ENCODE measurements at regions not wholly inside any gene's neighbourhood (a gene's known extent, or its start where the extent isn't known, plus 50 kb on each side); places are given as distances from the start of the nearest gene placed in this dataset.
"Not testable (repeated sequence)": the region's sequence is repeated elsewhere in the genome, so short reads cannot be mapped to it uniquely, and the experiment has no call there.

DNA sequence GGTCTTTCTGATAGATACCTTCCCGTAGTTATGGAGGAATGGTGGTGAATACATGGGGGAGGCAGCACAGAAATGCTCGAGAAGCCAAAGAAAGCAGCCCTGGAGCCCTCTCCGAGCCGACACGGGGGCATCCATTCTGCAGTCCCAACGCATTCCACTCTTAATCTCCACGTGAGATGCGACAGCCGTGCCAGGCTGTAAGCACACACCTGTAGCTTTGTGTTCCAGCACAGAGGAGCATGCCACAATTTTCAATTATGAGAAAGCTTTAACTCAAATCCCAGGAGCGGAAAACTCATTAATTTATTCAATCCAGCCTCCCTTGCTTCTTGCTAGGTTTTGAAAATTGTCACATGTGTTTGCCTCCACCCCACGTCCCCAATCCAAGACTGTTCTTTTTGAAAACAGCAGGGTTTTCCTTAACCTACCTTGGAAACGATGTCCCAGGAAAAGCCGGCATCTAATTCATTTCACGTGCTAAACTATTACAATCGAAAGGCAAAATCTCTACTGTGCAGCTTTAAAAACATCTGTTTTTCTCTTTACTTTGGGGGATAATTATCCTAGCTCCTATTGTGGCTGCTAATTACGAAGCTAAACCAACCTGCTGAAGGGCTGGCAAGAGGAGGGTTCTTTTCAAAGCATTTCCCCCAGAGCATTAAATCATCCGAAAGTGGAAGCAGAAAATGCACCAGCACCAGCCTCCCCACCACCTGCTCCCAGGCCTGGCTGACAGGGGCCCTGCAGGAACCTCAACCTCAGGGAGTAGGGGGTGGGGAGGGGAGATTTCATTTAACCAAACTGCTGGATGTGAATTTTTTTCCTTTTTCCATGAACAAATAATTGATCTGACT is 56.0 kb upstream of the CHST15 start:
- no peaks in the 10 kb centered on the region for H3K79me2 ChIP-seq (ENCODE audit: insufficient read depth, low read length)
- H3K23me2 ChIP-seq (ENCODE audit: insufficient read length, low read depth, low read length, poor library complexity, severe bottlenecking) = no peaks in the 10 kb centered on the region
- H3K9ac ChIP-seq (ENCODE audit: extremely low read depth, insufficient read length, low read length) = no peak overlapping the region
- H2AK5ac ChIP-seq (ENCODE audit: insufficient read length, low read length) = no peak overlapping the region
- H3K27ac Mint-ChIP-seq = no peak overlapping the region; a peak in 1 of 7 replicates
- H2BK15ac ChIP-seq (ENCODE audit: low read depth, low read length) = no peak overlapping the region
- DNase-seq = no peak
- H4K20me1 ChIP-seq (ENCODE audit: control insufficient read depth, insufficient read depth, insufficient read length) = no peaks in the 10 kb centered on the region
- no peak overlapping the region for H4K5ac ChIP-seq (ENCODE audit: insufficient read length, low read depth, low read length)
- H3K4me2 ChIP-seq (ENCODE audit: insufficient read depth, insufficient read length, low read length) = no peak overlapping the region
- H3K18ac ChIP-seq (ENCODE audit: insufficient read length, low read depth, low read length) = no peak overlapping the region
- peaks cover 27 to 35% of the 10 kb centered on the region in 2 experiments for H3K4me1 Mint-ChIP-seq
- H3K4me3 Mint-ChIP-seq = no peak overlapping the region
- H3K27ac ChIP-seq (ENCODE audit: insufficient read length, low read depth, low read length) = no peak overlapping the region
- H4K91ac ChIP-seq (ENCODE audit: insufficient read length, low read depth, low read length) = no peak overlapping the region
- no peak overlapping the region for H2BK12ac ChIP-seq (ENCODE audit: insufficient read length, low read depth, low read length)
- no peak overlapping the region for H4K8ac ChIP-seq (replicated peaks; ENCODE audit: insufficient read length, low read depth, low read length)
- no peak overlapping the region for H3K23ac ChIP-seq (ENCODE audit: insufficient read length, low read depth, low read length)
- no peaks in the 10 kb centered on the region for H3K9me3 ChIP-seq (ENCODE audit: control insufficient read depth, low read depth, low read length)
- H3K27me3 ChIP-seq (ENCODE audit: insufficient read depth, low read length) = no peaks in the 10 kb centered on the region; the same call in 1 of the 2 replicates
- no peak overlapping the region for H3K56ac ChIP-seq (ENCODE audit: insufficient read length, low read depth, low read length)
- H3K79me1 ChIP-seq (ENCODE audit: insufficient read depth, low read depth, low read length, poor library complexity, severe bottlenecking) = no peaks in the 10 kb centered on the region
- H3K27me3 Mint-ChIP-seq (ENCODE audit: low read depth) = peaks cover 3% of the 10 kb centered on the region
- H3K9me3 Mint-ChIP-seq = no peaks in the 10 kb centered on the region
- H3K4me1 ChIP-seq (ENCODE audit: insufficient read depth, low read length) = no peaks in the 10 kb centered on the region; the same call in 1 of the 2 replicates
- WGBS (ENCODE audit: extremely low coverage, insufficient read length, low lambda C conversion rate) = no CpG with 5 or more reads among the region's 17 CpGs
- H3T11ph ChIP-seq (ENCODE audit: low read length) = no peak overlapping the region
- no peak overlapping the region for H2BK5ac ChIP-seq (ENCODE audit: insufficient read length, low read length)
- no peak overlapping the region for H2AFZ ChIP-seq (ENCODE audit: low read length)
- no peak overlapping the region for H3K4ac ChIP-seq (ENCODE audit: low read depth, low read length)
- no peaks in the 10 kb centered on the region for H3K36me3 Mint-ChIP-seq (ENCODE audit: insufficient read depth in 1 of 3, low read depth in 3 of 3)
- no peak overlapping the region for H3K14ac ChIP-seq (ENCODE audit: insufficient read depth, low read length)
- no peak overlapping the region for H2BK120ac ChIP-seq (ENCODE audit: low read depth, low read length, poor library complexity, severe bottlenecking)
- TF ChIP-seq, protein P1, sequence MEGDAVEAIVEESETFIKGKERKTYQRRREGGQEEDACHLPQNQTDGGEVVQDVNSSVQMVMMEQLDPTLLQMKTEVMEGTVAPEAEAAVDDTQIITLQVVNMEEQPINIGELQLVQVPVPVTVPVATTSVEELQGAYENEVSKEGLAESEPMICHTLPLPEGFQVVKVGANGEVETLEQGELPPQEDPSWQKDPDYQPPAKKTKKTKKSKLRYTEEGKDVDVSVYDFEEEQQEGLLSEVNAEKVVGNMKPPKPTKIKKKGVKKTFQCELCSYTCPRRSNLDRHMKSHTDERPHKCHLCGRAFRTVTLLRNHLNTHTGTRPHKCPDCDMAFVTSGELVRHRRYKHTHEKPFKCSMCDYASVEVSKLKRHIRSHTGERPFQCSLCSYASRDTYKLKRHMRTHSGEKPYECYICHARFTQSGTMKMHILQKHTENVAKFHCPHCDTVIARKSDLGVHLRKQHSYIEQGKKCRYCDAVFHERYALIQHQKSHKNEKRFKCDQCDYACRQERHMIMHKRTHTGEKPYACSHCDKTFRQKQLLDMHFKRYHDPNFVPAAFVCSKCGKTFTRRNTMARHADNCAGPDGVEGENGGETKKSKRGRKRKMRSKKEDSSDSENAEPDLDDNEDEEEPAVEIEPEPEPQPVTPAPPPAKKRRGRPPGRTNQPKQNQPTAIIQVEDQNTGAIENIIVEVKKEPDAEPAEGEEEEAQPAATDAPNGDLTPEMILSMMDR (conservative IDR thresholded peaks at IDR 0.05) = no peak
- H2BK20ac ChIP-seq (ENCODE audit: low read depth, low read length, poor library complexity, severe bottlenecking) = no peak overlapping the region

DNA sequence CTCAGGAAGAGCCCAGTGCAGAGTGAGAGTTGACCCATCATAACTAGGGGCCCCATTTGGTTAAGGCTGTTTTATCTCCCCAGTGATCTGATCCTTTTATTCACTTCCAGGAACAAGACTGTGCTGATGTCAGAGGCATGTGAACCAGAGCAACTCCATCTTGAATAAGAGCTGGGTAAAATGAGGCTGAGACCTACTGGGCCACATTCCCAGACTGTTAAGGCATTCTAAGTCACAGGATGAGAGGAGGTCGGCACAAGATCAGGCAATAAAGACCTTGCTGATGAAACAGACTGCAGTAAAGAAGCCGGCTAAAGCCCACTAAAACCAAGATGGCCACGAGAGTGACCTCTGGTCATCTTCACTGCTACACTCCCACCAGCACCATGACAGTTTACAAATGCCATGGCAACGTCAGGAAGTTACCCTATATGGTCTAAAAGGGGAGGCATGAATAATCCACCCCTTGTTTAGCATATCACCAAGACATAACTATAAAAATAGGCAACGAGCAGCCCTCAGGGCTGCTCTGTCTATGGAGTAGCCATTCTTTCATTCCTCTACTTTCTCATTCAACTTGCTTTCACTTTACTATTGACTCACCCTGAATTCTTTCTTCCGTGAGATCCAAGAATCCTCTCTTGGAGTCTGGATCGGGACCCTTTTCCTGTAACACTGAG is 55.3 kb upstream of the CHST15 start:
- H3K27me3 ChIP-seq (ENCODE audit: insufficient read depth, low read length); H3K79me2 ChIP-seq (ENCODE audit: insufficient read depth, low read length); H2BK120ac ChIP-seq (ENCODE audit: low read depth, low read length, poor library complexity, severe bottlenecking); H2AFZ ChIP-seq (ENCODE audit: low read length); H3K18ac ChIP-seq (ENCODE audit: insufficient read length, low read depth, low read length); H2BK12ac ChIP-seq (ENCODE audit: insufficient read length, low read depth, low read length); H3K4ac ChIP-seq (ENCODE audit: low read depth, low read length); H2BK15ac ChIP-seq (ENCODE audit: low read depth, low read length); H4K20me1 ChIP-seq (ENCODE audit: control insufficient read depth, insufficient read depth, insufficient read length); H3K23ac ChIP-seq (ENCODE audit: insufficient read length, low read depth, low read length); H3T11ph ChIP-seq (ENCODE audit: low read length); H2AK5ac ChIP-seq (ENCODE audit: insufficient read length, low read length); H4K8ac ChIP-seq (replicated peaks; ENCODE audit: insufficient read length, low read depth, low read length); H3K23me2 ChIP-seq (ENCODE audit: insufficient read length, low read depth, low read length, poor library complexity, severe bottlenecking); H3K14ac ChIP-seq (ENCODE audit: insufficient read depth, low read length); H3K4me3 Mint-ChIP-seq; H4K5ac ChIP-seq (ENCODE audit: insufficient read length, low read depth, low read length); H2BK20ac ChIP-seq (ENCODE audit: low read depth, low read length, poor library complexity, severe bottlenecking); H3K9me3 ChIP-seq (ENCODE audit: control insufficient read depth, low read depth, low read length); H3K4me2 ChIP-seq (ENCODE audit: insufficient read depth, insufficient read length, low read length); H3K56ac ChIP-seq (ENCODE audit: insufficient read length, low read depth, low read length); H4K91ac ChIP-seq (ENCODE audit: insufficient read length, low read depth, low read length); H2BK5ac ChIP-seq (ENCODE audit: insufficient read length, low read length); H3K9ac ChIP-seq (ENCODE audit: extremely low read depth, insufficient read length, low read length); H3K79me1 ChIP-seq (ENCODE audit: insufficient read depth, low read depth, low read length, poor library complexity, severe bottlenecking); H3K9me3 Mint-ChIP-seq; H3K4me1 ChIP-seq (ENCODE audit: insufficient read depth, low read length); H3K36me3 Mint-ChIP-seq (ENCODE audit: insufficient read depth in 1 of 3, low read depth in 3 of 3); H3K27ac ChIP-seq (ENCODE audit: insufficient read length, low read depth, low read length); DNase-seq; H3K27ac Mint-ChIP-seq; H3K27me3 Mint-ChIP-seq (ENCODE audit: low read depth): not testable (repeated sequence)
- no CpG with 5 or more reads among the region's 7 CpGs for WGBS (ENCODE audit: extremely low coverage, insufficient read length, low lambda C conversion rate)
- H3K4me1 Mint-ChIP-seq = peaks cover 27 to 35% of the 10 kb centered on the region in 2 experiments
